Upper lobe of left lung (tissue), 4 donors: ENCODE measurements at regions not wholly inside any gene's neighbourhood (a gene's known extent, or its start where the extent isn't known, plus 50 kb on each side); places are given as distances from the start of the nearest gene placed in this dataset.

Source experiments
- EP300 ChIP-seq, 4 donors: sonication (generic); formaldehyde crosslinking; IDR thresholded peaks; one replicate each; pipeline ENCODE4 v1.5.1; 2017; ENCODE audit warnings: antibody characterized with exemption in 4 of 4, control low read depth in 2 of 4
- POLR2A ChIP-seq, 4 donors: fragments of 450-650 bp; IDR thresholded peaks; one replicate each; pipeline ENCODE4 v1.5.1; 2016 to 2017; ENCODE audit warnings: antibody characterized with exemption in 4 of 4, mild to moderate bottlenecking in 2 of 4
- POLR2AphosphoS5 ChIP-seq, 2 donors: sonication (generic); formaldehyde crosslinking; IDR thresholded peaks; one replicate each; pipeline ENCODE4 v1.5.1; 2017; ENCODE audit warnings: antibody characterized with exemption in 2 of 2
- TF ChIP-seq, protein P1 (sequence below), 6 experiments: fragments of 450-650 bp in 4 of 6; fragments of 200-600 bp in 2 of 6; sonication (generic) in 2 of 6; IDR thresholded peaks; one replicate each; pipeline ENCODE4 v1.5.1; 2016 to 2019; ENCODE audit warnings: antibody characterized with exemption in 6 of 6

DNA sequence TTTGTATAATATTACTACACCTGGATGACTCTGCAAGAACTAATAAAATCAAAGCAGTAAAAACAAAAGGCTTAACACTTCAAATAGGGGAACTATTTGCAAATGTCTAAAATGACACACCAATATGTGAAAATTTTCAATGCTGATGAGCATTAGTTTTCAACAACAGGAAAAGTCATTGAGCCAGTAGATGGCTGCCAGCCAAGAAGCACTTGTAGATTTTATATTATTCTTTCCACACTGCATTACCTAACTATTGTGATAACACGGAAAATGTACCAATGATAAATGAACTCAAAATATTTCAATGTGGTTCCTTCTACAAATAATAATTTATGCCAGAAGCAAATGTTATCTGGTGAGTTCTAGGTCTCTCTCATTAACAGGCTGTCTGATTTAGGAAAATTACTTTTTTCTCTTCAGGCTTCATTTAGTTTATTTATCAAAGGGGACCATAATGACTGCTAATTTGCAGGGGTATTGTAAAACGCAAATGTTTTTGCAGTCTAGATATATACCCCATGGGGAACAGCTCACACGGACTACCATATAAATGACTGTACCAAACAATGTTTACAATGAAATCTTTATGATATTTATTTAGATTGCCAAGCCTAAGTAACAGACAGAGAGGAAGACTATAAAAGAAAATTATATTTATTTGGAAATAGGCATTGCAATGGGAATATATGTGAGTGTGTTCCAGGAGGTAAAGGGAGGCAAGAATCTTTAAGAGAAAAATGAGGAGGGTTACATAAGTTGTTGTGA, 407.8 kb downstream of the LIG4 start:
- TF ChIP-seq, protein P1, sequence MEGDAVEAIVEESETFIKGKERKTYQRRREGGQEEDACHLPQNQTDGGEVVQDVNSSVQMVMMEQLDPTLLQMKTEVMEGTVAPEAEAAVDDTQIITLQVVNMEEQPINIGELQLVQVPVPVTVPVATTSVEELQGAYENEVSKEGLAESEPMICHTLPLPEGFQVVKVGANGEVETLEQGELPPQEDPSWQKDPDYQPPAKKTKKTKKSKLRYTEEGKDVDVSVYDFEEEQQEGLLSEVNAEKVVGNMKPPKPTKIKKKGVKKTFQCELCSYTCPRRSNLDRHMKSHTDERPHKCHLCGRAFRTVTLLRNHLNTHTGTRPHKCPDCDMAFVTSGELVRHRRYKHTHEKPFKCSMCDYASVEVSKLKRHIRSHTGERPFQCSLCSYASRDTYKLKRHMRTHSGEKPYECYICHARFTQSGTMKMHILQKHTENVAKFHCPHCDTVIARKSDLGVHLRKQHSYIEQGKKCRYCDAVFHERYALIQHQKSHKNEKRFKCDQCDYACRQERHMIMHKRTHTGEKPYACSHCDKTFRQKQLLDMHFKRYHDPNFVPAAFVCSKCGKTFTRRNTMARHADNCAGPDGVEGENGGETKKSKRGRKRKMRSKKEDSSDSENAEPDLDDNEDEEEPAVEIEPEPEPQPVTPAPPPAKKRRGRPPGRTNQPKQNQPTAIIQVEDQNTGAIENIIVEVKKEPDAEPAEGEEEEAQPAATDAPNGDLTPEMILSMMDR (IDR thresholded peaks at IDR 0.05): no peak
- no peak for TF ChIP-seq POLR2AphosphoS5 (IDR thresholded peaks at IDR 0.05)
- no peak for TF ChIP-seq POLR2A (IDR thresholded peaks at IDR 0.05)
- TF ChIP-seq EP300 (IDR thresholded peaks at IDR 0.05): no peak
